ENCODE measurements at regions not wholly inside any gene's neighbourhood (a gene's known extent, or its start where the extent isn't known, plus 50 kb on each side); places are given as distances from the start of the nearest gene placed in this dataset.

DNA sequence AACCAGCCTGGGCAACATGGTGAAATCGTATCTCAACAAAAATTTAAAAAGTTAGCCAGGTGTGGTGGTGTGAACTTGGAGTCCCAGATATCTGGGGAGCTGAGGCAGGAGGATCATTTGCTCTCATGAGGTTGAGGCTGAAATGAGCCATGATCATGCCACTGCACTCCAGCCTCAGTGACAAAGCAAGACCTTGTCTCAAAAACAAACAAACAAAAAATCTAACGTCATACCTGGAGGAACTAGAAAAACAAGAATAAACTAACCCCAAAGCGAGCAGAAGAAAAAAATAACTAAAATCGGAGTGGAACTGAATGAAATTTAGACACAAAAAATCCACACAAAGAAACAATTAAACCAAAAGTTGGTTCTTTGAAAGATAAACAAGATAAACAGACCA, 1885.1 kb downstream of the OLFM4 start:
- H2AFZ ChIP-seq (ENCODE audit: low read length), result no peak overlapping the region

DNA sequence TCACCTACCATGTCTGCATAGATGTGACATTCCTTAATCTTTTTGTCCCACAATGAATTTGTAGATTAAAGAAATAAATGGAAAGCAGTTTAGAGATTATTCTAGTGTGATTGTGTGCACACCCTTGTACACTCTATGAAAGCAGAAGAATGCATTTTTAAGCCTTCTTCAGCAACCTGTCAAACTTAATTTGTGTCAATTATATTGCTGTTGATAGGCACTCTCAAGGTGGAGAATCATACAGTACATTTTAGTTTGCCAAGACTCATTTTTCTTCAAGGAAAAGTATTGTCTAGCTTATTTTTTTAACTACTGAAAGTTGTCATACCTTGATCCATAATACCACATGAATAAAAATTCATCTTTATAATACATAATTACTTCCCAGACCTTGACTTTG, 1898.9 kb downstream of the OLFM4 start:
- no peaks in the 10 kb centered on the region for H3K4me1 ChIP-seq (ENCODE audit: insufficient read depth, low read length, poor library complexity, severe bottlenecking)
- DNase-seq (ENCODE audit: low spot score), result no peak
- H3K4me3 ChIP-seq (ENCODE audit: low read depth, low read length, poor library complexity, severe bottlenecking), result no peak overlapping the region
- H3K36me3 ChIP-seq (ENCODE audit: insufficient read depth, low read length), result no peaks in the 10 kb centered on the region
- H3K4me2 ChIP-seq (ENCODE audit: low read length), result no peak overlapping the region
- intact Hi-C loops (cut with micrococcal nuclease; ENCODE audit: unreplicated experiment), result no loop called here
- TF ChIP-seq, protein P1, sequence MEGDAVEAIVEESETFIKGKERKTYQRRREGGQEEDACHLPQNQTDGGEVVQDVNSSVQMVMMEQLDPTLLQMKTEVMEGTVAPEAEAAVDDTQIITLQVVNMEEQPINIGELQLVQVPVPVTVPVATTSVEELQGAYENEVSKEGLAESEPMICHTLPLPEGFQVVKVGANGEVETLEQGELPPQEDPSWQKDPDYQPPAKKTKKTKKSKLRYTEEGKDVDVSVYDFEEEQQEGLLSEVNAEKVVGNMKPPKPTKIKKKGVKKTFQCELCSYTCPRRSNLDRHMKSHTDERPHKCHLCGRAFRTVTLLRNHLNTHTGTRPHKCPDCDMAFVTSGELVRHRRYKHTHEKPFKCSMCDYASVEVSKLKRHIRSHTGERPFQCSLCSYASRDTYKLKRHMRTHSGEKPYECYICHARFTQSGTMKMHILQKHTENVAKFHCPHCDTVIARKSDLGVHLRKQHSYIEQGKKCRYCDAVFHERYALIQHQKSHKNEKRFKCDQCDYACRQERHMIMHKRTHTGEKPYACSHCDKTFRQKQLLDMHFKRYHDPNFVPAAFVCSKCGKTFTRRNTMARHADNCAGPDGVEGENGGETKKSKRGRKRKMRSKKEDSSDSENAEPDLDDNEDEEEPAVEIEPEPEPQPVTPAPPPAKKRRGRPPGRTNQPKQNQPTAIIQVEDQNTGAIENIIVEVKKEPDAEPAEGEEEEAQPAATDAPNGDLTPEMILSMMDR (conservative IDR thresholded peaks at IDR 0.05; ENCODE audit: low read length), result no peak
- no peak for TF ChIP-seq EZH2phosphoT487 (IDR thresholded peaks at IDR 0.05; ENCODE audit: borderline replicate concordance, low read depth, low read length)
- no peak overlapping the region for H2AFZ ChIP-seq (ENCODE audit: low read length)
- H3K27ac ChIP-seq (ENCODE audit: low read depth, low read length, poor library complexity, severe bottlenecking), result no peak overlapping the region
- ChIA-PET CTCF (ENCODE audit: unreplicated experiment) (no interaction called here), POLR2A (no interaction called here)
- H3K79me2 ChIP-seq (ENCODE audit: insufficient read depth, low read depth, low read length), result no peaks in the 10 kb centered on the region
- no TSS peak for BruUV-seq (replicated peaks)
- no peaks in the 10 kb centered on the region for H3K9me3 ChIP-seq (ENCODE audit: low read length)
- no peaks in the 10 kb centered on the region for H4K20me1 ChIP-seq (ENCODE audit: insufficient read depth, low read length)
- no peaks in the 10 kb centered on the region for H3K9me2 ChIP-seq (ENCODE audit: insufficient read depth, low read length)

More for the DNA sequence above, 1885.1 kb downstream of the OLFM4 start:
- no peak overlapping the region for H3K4me2 ChIP-seq (ENCODE audit: low read length)
- no peak overlapping the region for H3K4me3 ChIP-seq (ENCODE audit: low read depth, low read length, poor library complexity, severe bottlenecking)
- TF ChIP-seq, protein P1 (conservative IDR thresholded peaks at IDR 0.05; ENCODE audit: low read length), result no peak
- TF ChIP-seq EZH2phosphoT487 (IDR thresholded peaks at IDR 0.05; ENCODE audit: borderline replicate concordance, low read depth, low read length), result no peak
- CTCF ChIA-PET (ENCODE audit: unreplicated experiment), result no interaction called here
- H3K4me1 ChIP-seq (ENCODE audit: insufficient read depth, low read length, poor library complexity, severe bottlenecking), result no peaks in the 10 kb centered on the region
- no peaks in the 10 kb centered on the region for H3K79me2 ChIP-seq (ENCODE audit: insufficient read depth, low read depth, low read length)
- H3K27ac ChIP-seq (ENCODE audit: low read depth, low read length, poor library complexity, severe bottlenecking), result no peak overlapping the region
- H3K9me2 ChIP-seq (ENCODE audit: insufficient read depth, low read length), result no peaks in the 10 kb centered on the region
- no peaks in the 10 kb centered on the region for H3K9me3 ChIP-seq (ENCODE audit: low read length)
- intact Hi-C loops (cut with micrococcal nuclease; ENCODE audit: unreplicated experiment), result loop anchor here (10.0 kb wide), 1 partner anchor 61 kb away; no protein-coding TSS in a partner anchor
- no peak for DNase-seq (ENCODE audit: low spot score)
- POLR2A ChIA-PET, result no interaction called here
- H4K20me1 ChIP-seq (ENCODE audit: insufficient read depth, low read length), result no peaks in the 10 kb centered on the region
- no peaks in the 10 kb centered on the region for H3K36me3 ChIP-seq (ENCODE audit: insufficient read depth, low read length)
- no TSS peak for BruUV-seq (replicated peaks)

DNA sequence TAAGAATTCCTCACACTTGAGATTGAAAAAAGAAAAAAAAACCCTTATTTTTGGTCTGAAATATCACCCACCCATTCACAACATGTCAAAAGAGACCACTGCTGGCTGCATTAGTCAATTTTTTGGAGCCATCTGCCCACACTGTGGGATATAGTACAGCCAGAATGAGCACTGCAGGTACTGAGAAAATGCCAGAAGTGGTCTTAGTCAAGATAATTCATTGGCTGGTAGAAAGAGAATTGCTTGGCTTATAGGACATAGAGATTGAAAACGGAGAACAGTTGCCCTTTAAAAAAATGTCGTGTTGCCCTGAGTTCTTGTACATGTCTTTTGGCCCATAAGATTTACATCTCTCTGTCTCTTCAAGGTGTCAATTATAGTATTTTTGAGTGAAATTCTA, 1899.5 kb downstream of the OLFM4 start:
- H3K36me3 ChIP-seq (ENCODE audit: insufficient read depth, low read length), result no peaks in the 10 kb centered on the region
- no TSS peak for BruUV-seq (replicated peaks)
- no peaks in the 10 kb centered on the region for H3K9me2 ChIP-seq (ENCODE audit: insufficient read depth, low read length)
- TF ChIP-seq, protein P1 (conservative IDR thresholded peaks at IDR 0.05; ENCODE audit: low read length), result no peak
- TF ChIP-seq EZH2phosphoT487 (IDR thresholded peaks at IDR 0.05; ENCODE audit: borderline replicate concordance, low read depth, low read length), result no peak
- POLR2A ChIA-PET, result interaction anchor here (0.6 kb wide), 2 partner anchors 59 to 1471 kb away, joined by 3 to 6 read pairs; no protein-coding TSS in a partner anchor
- no peak overlapping the region for H2AFZ ChIP-seq (ENCODE audit: low read length)
- H3K4me1 ChIP-seq (ENCODE audit: insufficient read depth, low read length, poor library complexity, severe bottlenecking), result no peaks in the 10 kb centered on the region
- no peak for DNase-seq (ENCODE audit: low spot score)
- H3K27ac ChIP-seq (ENCODE audit: low read depth, low read length, poor library complexity, severe bottlenecking), result no peak overlapping the region
- H3K9me3 ChIP-seq (ENCODE audit: low read length), result no peaks in the 10 kb centered on the region
- intact Hi-C loops (cut with micrococcal nuclease; ENCODE audit: unreplicated experiment), result no loop called here
- CTCF ChIA-PET (ENCODE audit: unreplicated experiment), result no interaction called here
- H3K4me2 ChIP-seq (ENCODE audit: low read length), result no peak overlapping the region
- no peaks in the 10 kb centered on the region for H4K20me1 ChIP-seq (ENCODE audit: insufficient read depth, low read length)
- H3K4me3 ChIP-seq (ENCODE audit: low read depth, low read length, poor library complexity, severe bottlenecking), result no peak overlapping the region
- H3K79me2 ChIP-seq (ENCODE audit: insufficient read depth, low read depth, low read length), result no peaks in the 10 kb centered on the region
